Hepatocyte (in vitro differentiated cells): ENCODE measurements at regions not wholly inside any gene's neighbourhood (a gene's known extent, or its start where the extent isn't known, plus 50 kb on each side); places are given as distances from the start of the nearest gene placed in this dataset.
A peak's percentile ranks its signal among the peaks of the same experiment; 100 is the strongest.

Experiments used
- DNase-seq: peaks from one replicate; pipeline ENCODE4 v3.0.0-alpha.2; 2016; ENCODE audit warnings: low spot score
- H2AFZ ChIP-seq: fragments of 200-600 bp; sonication (generic); 2 replicates; pipeline ENCODE4 v1.6.0; 2016; ENCODE audit warnings: antibody characterized with exemption, mild to moderate bottlenecking
- H3K27ac ChIP-seq: fragments of 200-600 bp; sonication (generic); 2 replicates; pipeline ENCODE4 v1.5.1; 2016; ENCODE audit warnings: mild to moderate bottlenecking
- H3K27me3 ChIP-seq: fragments of 200-600 bp; sonication (generic); 2 replicates; pipeline ENCODE4 v1.6.1; 2016
- H3K36me3 ChIP-seq: fragments of 200-600 bp; sonication (generic); replicated peaks from 2 replicates; pipeline ENCODE4 v1.5.1; 2016; ENCODE audit warnings: low read depth; ENCODE audit not compliant: insufficient read depth
- H3K4me1 ChIP-seq: fragments of 200-600 bp; sonication (generic); 2 replicates; pipeline ENCODE4 v1.5.1; 2016; ENCODE audit warnings: mild to moderate bottlenecking, moderate library complexity; ENCODE audit not compliant: insufficient read depth
- H3K4me2 ChIP-seq: fragments of 200-600 bp; sonication (generic); 2 replicates; pipeline ENCODE4 v1.6.0; 2016
- H3K4me3 ChIP-seq: fragments of 200-600 bp; sonication (generic); 2 replicates; pipeline ENCODE4 v1.5.1; 2016; ENCODE audit warnings: mild to moderate bottlenecking
- H3K79me2 ChIP-seq: fragments of 200-600 bp; sonication (generic); 2 replicates; pipeline ENCODE4 v1.6.0; 2017; ENCODE audit warnings: mild to moderate bottlenecking
- H3K9me2 ChIP-seq: fragments of 200-600 bp; sonication (generic); replicated peaks from 2 replicates; pipeline ENCODE4 v1.6.0; 2017; ENCODE audit warnings: mild to moderate bottlenecking; ENCODE audit not compliant: insufficient read depth
- H3K9me3 ChIP-seq: fragments of 200-600 bp; sonication (generic); 2 replicates; pipeline ENCODE4 v1.5.1; 2016; ENCODE audit warnings: low read depth, mild to moderate bottlenecking
- H4K20me1 ChIP-seq: fragments of 200-600 bp; sonication (generic); 2 replicates; pipeline ENCODE4 v1.6.0; 2016; ENCODE audit warnings: mild to moderate bottlenecking; ENCODE audit not compliant: insufficient read depth, poor library complexity, severe bottlenecking
- EZH2 ChIP-seq: fragments of 200-600 bp; sonication (generic); IDR thresholded peaks from 2 replicates; pipeline ENCODE4 v1.6.1; 2016; ENCODE audit warnings: antibody characterized with exemption, mild to moderate bottlenecking, borderline replicate concordance
- EZH2phosphoT487 ChIP-seq: fragments of 200-600 bp; sonication (generic); IDR thresholded peaks from one replicate; pipeline ENCODE4 v1.6.1; 2018; ENCODE audit warnings: antibody characterized with exemption, mild to moderate bottlenecking, low read depth, moderate library complexity; ENCODE audit not compliant: unreplicated experiment, severe bottlenecking
- WGBS: methylation state at CpG from one replicate; pipeline ENCODE4 v1.1.6; 2016; ENCODE audit warnings: low lambda C conversion rate; ENCODE audit errors: missing lambda C conversion rate; 5-methylcytosine and 5-hydroxymethylcytosine counted together
- TF ChIP-seq, protein P1 (sequence below): fragments of 200-600 bp; sonication (generic); IDR thresholded peaks from 2 replicates; pipeline ENCODE4 v1.5.1; 2016; ENCODE audit warnings: antibody characterized with exemption, mild to moderate bottlenecking; ENCODE audit not compliant: poor library complexity

DNA sequence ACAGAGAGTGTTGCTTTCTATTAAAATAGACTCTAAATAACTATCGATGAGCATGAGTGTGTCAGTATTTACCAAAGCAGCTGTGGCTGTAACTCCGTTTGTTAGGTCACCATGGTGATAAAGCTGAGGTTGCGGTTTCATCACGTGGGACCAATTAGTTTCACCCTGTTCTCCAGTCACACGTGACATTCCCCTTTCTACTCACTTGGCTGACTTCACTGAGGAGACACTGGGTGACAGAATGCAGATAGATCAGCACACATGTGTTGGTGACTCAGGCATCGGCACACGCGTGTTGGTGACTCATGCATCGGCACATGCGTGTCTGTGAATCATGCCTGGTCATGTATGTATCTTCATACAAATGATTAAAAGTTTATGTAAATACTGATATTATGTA is 285.4 kb downstream of the THBS2 start:
- WGBS = 83% methylated on average over 10 of the region's 10 CpGs
- H3K9me2 ChIP-seq = no peaks in the 10 kb centered on the region
- H3K4me2 ChIP-seq = no peak overlapping the region
- DNase-seq = peak; percentile 29
- H3K79me2 ChIP-seq = no peaks in the 10 kb centered on the region
- H3K27me3 ChIP-seq = no peaks in the 10 kb centered on the region
- H3K4me3 ChIP-seq = no peak overlapping the region
- H3K36me3 ChIP-seq = no peaks in the 10 kb centered on the region
- no peaks in the 10 kb centered on the region for H3K9me3 ChIP-seq
- H2AFZ ChIP-seq = no peak overlapping the region
- TF ChIP-seq EZH2 = no peak
- no peak for TF ChIP-seq EZH2phosphoT487
- TF ChIP-seq, protein P1, sequence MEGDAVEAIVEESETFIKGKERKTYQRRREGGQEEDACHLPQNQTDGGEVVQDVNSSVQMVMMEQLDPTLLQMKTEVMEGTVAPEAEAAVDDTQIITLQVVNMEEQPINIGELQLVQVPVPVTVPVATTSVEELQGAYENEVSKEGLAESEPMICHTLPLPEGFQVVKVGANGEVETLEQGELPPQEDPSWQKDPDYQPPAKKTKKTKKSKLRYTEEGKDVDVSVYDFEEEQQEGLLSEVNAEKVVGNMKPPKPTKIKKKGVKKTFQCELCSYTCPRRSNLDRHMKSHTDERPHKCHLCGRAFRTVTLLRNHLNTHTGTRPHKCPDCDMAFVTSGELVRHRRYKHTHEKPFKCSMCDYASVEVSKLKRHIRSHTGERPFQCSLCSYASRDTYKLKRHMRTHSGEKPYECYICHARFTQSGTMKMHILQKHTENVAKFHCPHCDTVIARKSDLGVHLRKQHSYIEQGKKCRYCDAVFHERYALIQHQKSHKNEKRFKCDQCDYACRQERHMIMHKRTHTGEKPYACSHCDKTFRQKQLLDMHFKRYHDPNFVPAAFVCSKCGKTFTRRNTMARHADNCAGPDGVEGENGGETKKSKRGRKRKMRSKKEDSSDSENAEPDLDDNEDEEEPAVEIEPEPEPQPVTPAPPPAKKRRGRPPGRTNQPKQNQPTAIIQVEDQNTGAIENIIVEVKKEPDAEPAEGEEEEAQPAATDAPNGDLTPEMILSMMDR = no peak
- H3K27ac ChIP-seq = no peak overlapping the region
- H4K20me1 ChIP-seq = no peaks in the 10 kb centered on the region
- H3K4me1 ChIP-seq = no peaks in the 10 kb centered on the region

DNA sequence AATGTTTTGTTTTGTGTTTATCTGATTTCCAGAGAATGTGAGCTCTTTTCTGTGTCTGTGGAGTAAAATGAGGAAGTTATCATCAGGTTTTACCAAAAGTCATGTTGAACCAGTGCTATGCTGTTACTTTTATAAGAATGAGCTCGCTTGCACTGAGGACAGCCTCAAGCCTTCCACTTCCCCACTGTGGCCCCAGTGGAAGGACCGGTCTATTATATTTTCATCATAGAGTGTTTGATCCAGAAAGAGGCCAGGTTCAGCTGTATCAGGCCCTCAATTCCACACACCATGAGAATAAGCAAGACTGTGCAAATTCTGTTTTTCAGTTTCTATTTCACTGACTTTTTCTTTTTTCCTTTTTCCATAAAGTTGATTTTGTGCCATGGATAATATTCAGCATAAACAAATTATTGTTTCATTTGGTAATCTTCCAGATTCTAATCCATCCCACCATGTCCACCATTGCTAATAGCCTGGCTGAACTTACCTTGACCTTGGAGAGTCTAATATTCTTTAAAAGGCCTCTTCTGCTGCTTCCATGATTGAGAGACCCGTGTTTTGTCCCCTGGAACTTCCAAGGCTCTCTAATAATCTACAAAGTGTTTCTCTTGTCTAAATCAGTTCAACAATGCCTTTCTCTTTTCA is 286.2 kb downstream of the THBS2 start:
- Histone ChIP-seq H3K79me2 (no peaks in the 10 kb centered on the region), H3K4me2 (no peak overlapping the region), H3K27ac (no peak overlapping the region), H3K9me2 (no peaks in the 10 kb centered on the region), H4K20me1 (no peaks in the 10 kb centered on the region), H3K27me3 (no peaks in the 10 kb centered on the region), H2AFZ (no peak overlapping the region), H3K36me3 (no peaks in the 10 kb centered on the region), H3K9me3 (no peaks in the 10 kb centered on the region), H3K4me3 (no peak overlapping the region), H3K4me1 (no peaks in the 10 kb centered on the region)
- 94% methylated on average over 3 of the region's 3 CpGs for WGBS
- TF ChIP-seq, protein P1 = no peak
- DNase-seq = no peak

DNA sequence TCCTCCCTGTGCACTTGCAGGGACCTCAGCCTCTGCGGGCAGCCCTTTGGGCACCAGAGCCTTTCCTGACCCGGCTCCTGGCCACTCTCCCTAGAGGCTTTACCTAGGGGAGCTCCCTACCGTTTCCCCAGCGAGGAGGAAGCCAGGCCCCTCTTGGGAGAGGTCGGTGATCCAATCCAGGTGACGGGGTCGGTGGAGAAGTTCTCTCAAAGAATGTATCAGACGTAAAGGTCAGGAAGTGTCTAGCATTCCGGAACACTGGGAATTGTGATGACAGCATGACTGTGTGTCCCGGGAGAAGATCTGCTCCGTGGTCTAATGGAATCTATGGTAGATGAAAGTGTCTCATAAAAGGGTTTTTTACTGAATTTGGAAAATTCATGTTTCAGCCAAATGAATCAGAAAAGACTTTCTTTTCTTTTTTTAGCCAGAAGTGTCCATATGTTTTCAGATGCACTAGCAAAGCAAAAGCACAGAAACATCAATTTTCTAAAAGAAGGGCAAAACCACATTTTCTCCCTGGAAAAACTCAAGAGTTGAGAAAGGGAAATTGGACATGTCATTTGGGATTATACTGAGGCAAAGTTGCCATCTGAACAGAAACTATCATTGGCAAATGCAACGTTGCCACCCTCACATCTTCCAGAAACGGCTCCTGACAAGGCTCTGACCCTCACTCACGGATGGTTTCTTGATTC is 289.4 kb downstream of the THBS2 start:
- H3K4me3 ChIP-seq = no peak overlapping the region
- 80% methylated on average over 14 of the region's 14 CpGs for WGBS
- no peak overlapping the region for H3K27ac ChIP-seq

More for the DNA sequence above, 289.4 kb downstream of the THBS2 start:
- Histone ChIP-seq H3K9me2 (no peaks in the 10 kb centered on the region), H3K4me1 (no peaks in the 10 kb centered on the region), H3K4me2 (no peak overlapping the region), H3K9me3 (no peaks in the 10 kb centered on the region), H3K79me2 (no peaks in the 10 kb centered on the region), H3K36me3 (no peaks in the 10 kb centered on the region), H3K27me3 (no peaks in the 10 kb centered on the region), H4K20me1 (no peaks in the 10 kb centered on the region), H2AFZ (no peak overlapping the region)
- TF ChIP-seq, protein P1 = no peak
- TF ChIP-seq EZH2 (no peak), EZH2phosphoT487 (no peak)
- no peak for DNase-seq
